ENCODE measurements at regions not wholly inside any gene's neighbourhood (a gene's known extent, or its start where the extent isn't known, plus 50 kb on each side); places are given as distances from the start of the nearest gene placed in this dataset.
"Not testable (repeated sequence)": the region's sequence is repeated elsewhere in the genome, so short reads cannot be mapped to it uniquely, and the experiment has no call there.

DNA sequence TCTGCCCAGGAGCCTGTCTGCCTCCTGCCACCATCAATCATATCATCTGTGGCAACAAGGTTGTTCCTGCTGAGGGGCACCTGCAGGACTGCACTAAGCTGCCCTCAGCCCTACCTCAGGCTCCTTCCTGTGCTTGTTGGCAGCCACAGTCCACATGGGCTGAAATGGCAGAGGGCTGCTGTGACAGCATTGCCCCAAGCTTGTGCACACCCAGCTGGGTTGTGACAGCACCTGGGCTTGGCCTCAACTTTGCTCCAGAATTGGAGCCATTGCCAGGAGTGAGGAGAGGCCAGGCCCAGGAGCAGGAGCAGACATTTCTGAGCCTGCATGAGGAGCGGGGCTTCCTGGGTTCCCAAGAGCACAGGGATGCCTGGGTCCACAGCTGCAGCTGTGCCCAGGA is 340.9 kb upstream of the CHRM2 start:
- DNase-seq, result no peak

DNA sequence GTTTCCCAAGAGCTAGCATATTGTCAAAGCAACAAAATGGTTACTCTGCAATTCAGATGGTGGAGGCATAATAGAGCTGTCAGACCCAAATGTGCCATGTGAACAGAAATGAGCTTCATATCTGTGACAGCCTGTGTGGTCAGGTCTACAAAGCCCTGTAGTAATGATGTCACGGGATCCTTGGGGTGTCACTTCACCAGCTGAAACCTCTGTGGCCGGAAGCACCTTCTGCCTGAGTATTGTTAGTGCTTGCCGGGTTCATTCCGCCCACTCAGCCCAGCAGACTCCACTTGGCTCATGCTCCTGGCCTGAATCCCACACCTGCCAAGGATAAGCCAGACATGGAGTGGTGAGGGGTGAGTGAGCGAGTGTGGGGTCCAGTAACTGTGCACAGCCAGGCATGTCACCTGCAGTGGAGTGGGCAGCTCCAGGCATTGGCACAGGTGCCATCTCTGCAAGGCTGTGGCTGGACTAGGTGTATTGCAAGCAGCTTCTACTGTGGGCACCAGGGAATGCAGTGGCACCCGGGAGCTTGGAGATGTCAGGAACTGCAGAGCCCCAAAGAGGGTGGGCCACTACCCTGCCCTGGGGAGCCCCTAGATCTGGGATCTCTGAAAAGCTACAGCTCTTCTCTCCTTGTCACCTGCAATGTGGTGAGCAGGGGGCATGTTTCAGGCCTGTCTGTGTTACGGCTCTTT is 341.9 kb upstream of the CHRM2 start:
- DNase-seq, result no peak

DNA sequence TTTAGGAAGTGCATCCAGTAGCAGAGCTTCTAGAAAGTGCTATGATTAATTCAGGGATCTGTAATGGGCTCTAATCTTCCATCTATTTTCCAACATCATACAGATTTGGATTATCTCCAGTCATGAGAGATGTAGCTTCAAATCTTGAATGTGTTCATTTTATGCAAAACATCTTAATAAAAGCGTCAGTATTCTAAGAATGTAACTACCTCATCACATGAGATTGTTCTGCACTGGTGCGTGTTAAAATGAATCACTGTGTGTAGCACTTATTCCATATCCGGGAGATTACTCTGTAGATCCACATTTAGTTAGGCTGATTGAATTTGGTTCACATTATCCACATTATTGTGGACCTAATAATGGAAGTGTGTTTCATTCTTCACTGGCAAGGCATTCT is 344.9 kb upstream of the CHRM2 start:
- no peak for DNase-seq

DNA sequence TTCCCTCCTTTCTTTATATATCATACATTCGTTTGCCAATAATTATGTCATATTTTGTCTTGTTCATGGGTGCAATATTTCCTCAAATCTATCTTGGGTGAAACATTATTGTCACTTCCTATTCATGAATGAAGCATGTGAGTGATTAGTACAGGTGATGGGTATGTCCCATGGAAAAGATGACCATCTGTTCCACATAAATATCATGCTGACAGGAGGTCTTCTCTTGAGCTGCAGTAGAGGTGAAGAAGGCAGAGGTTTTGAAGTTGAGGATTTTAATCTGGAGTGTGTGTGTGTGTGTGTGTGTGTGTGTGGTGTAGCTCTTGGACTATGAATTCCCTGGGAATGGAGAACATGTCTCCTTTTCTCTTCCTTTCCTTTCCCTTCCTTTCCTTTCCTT is 350.5 kb upstream of the CHRM2 start:
- no peak for DNase-seq

DNA sequence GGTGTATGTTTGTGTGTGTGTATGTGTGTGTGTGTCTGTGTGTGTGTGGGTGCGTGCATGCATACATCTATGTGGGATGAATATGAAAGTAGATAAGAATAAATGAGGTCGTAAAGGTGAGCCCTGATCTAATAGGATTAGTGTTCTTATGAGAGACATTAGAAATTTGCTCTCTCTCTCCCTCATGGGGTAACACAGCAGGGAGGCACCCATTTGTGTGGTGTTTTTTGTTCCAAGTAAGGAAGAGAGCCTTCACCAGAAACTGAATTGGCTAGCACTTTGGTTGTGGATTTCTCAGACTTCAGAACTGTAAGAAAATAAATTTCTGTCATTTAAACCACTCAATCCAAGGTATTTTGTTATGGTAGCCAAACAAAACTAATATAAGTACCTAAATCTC is 353.7 kb upstream of the CHRM2 start:
- DNase-seq, result no peak

DNA sequence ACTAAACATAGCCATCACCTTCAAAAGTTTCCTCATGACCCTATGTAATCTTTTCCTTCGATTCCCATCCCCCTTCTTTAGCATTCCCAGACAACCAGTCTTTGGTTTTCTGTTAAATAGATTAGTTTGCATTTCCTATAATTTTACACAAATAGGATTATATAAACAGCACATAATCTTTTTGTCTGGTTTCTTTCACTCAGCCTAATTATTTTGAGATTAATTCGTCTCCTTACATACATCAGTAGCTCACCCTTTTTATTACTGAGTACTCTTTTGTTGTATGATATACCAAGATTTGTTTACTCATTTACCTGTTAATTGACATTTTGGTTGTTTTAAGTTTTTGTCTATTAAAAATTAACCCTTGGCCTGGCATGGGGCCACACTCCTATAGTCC is 354.7 kb upstream of the CHRM2 start:
- no peak for DNase-seq

DNA sequence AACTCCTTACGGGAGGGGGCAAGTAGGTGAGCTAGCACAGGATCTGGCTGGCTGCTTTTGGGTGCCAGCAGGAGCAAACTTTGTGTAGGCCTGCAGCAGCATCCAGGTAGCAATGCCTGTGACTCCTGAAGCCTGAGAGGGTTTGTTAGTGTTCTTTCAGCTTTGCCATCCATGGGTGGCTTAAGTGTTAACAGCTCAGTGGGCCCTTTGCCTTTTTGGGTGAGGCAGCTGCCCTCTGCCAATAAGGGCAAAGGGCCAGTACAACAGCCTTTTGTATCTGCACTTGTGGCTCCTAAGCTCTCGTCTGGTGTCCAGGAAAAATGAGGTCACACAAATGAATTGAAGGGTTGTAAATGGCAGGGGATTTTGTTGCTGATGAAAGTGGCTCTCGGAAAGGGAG is 359.0 kb upstream of the CHRM2 start:
- DNase-seq, result no peak

DNA sequence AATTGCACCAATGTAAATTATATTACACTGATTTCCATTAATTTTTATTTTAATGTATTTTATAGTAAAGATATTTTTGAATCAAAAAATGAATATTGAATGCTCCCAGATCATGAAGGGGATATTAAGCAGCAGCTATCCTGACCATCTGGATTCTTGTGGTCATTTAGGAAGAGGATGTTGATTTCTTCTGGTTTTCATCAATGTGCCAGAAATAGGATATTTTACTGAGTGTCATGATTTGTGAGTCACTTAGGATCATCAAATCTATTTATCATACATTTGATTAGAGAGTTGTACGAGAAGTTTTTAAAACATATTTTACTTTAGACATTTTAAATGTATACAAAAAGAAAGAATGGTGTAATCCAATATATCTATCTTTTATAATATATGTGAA is 366.3 kb upstream of the CHRM2 start:
- no peak for DNase-seq

DNA sequence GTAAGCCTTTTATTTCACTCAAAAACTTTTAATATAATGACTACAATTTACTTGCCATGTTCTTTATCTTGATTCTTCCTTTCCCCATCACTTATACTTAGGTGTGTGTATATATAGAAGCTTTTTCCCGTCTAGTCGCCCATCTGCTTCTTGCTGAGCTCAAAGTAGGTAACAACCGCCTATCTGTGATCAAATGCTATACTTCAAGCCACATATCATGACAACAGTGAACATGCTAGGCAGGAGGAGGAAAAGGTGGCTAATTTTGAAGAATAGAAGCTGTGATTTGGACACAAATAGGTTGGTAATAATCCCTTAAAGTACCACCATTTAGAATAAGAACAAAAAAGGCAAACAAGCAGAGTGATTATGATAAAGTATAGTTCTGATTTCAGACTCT is 367.3 kb upstream of the CHRM2 start:
- no peak for DNase-seq

DNA sequence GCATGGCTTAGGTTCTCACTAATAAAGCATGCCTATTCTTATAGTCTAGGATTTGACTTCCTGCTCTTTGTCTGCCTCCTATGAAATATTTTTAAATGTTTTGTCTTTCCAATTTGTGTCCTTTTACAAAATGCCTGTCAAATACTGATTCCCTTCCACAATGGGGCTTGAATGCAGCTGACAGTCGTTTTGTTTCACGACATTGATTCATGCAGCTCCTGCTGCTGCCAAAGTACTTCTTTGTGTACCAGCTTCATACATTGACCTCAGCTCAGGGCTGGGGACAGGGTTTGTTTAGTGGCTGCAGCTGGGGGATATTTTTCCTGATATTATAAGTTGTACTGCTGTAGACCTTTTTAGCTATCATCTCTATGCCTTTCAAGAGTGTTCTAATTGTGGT is 371.9 kb upstream of the CHRM2 start:
- no peak for DNase-seq

DNA sequence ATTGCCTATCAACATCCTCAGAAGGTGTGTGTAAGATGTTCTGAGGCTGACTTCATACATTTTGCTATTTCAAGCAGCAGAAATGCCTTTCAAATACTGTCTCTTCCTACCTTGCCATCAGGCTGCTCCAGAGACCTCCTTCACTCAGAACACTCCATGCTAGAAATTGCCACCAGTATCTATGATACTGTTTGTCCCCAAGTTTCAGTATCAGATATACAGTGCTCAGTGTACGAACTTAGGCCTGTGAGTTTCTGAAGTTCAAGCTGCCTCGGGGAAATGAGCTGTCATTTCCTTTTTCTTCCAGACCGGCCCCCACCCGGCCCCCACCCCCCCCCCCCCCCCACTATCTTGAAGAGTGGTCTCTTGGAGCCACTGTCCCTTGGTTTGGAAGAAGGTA is 373.4 kb upstream of the CHRM2 start:
- no peak for DNase-seq

DNA sequence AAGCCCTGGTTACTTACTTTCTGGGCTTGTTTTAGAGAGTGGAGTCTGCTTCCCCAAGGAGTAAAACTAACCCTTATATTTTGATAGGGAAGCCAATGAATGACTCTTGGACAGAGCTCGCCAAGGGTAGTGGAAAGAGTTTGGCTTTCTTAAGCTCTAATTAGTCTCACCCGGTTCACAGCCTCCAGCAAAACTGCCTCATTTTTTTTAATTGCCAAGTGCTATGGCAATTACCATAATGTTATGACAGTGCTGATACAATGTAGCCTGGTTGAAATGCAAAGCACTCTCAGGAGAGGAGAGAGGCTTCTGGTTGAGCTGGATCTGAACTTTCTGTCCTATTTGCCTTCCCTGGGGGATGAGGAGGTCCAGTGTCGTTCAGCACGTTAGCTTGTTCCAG is 376.1 kb upstream of the CHRM2 start:
- no peak for DNase-seq

DNA sequence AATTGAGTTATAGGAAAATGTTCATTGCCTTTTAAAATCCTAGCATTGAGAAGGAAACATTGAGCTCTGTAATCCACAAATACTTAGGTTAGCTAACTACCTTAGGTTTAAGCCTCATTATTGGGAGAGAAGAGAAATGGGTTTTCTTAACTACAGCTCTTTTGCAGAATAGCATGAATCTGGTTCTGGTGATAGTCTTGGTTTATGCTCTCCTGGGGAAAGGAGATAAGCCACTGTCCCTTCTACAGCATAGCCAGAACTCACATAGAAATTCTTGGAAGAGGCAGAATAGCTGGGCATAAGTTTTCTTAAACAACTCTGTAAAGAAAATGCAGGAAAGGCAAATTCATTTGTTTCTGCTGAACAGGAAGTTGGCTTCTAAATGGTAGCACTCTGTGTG is 378.6 kb upstream of the CHRM2 start:
- no peak for DNase-seq

DNA sequence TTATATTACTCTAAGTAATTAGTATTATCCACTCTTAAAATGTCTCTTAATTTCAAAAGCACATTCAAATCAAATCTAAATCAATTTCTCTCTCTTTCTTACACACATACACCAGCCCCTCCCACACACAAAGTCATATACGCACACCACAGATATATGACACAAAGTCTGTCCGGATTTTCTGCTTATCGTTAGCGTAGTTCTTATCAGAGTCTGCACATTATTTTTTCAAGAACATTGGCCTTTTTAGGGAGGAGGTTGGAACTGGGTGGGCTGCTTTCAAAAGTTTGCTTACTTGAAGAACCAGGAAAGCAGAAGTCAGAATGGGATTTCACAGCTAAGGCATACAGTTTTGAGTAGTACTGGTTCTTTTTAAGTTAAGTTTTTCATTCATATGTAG is 387.6 kb upstream of the CHRM2 start:
- no peak for DNase-seq

DNA sequence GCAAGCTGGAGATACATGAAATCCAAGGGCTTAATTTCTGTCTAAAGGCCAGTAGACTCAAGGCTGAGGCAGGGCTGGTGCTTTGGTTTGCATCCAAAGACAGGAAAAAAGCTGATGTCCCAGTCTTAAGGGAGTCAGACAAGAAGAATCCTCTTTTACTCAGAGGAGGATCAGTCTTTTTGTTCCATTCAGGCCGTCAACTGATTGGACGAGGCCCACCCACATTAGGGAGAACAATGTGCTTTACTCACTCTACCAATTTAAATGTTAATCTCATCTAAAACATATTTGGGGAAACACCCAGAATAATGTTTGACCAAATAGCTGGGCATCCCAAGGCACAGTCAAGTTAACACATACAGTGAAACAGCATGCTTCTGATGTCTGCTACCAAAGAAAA is 388.5 kb upstream of the CHRM2 start:
- DNase-seq, result no peak

DNA sequence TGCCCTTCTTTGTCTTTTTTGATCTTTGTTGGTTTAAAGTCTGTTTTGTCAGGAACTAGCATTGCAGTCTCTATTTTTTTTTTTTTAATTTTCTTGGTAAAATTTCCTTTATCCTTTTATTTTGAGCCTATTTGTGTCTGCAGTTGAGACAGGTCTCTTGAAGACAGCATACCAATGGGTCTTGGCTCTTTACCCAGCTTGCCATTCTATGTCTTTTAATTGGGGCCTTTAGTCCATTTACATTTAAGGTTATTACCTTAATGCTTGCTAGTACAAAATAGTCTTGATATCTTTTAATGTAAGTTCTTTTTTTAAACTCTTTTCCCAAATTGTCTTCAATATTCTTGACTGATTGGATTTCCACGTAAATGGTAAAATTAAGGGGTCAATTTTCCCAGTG is 398.3 kb upstream of the CHRM2 start:
- no peak for DNase-seq

DNA sequence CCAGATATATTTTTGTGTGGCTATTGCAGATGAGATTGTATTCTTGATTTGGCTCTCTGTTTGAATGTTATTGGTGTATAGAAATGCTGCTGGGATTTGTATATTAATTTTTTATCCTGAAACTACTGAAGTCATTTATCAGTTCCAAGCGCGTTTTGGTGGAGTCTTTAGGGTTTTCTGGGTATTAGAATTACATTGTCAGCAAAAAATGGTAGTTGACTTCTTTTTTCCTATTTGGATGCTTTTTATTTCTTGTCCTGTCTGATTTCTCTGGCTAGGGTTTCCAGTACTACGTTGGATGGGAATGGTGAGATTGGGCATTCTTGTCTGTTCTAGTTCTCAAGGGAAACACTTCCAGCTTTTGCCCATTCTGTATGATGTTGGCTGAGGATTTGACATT is 415.5 kb upstream of the CHRM2 start:
- no peak for DNase-seq

DNA sequence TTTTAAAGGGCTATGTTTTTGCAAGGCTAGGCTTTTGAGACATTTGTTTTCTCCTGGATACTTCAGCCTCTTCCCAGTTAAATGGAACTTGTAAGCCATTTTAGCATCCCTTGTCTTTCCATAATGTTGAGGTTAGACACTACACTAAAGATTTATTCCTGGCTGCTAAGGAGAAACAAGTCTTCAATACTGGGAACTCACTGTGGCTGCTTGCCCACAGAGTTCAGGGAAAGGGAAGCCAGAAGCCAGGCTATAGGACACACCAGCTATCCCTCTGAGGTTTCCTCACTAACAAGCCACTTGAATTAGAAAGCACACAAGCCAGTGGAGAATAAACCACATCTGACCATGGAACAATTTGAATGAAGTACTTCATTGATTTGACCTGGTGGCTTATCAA is 421.7 kb upstream of the CHRM2 start:
- no peak for DNase-seq

DNA sequence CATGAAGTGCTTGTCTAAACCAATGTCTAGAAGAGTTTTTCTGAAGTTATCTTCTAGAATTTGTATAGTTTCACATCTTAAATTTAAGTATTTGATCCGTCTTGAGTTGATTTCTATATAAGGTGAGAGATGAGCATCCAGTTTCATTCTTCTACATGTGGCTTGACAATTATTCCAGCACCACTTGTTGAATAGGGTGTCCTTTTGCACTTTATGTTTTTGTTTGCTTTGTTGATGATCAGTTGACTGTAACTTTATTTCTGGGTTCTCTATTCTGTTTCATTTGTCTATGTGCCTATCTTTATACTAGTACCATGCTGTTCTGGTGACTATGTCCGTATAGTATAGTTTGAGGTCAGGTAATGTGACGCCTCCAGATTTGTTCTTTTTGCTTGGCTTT is 426.6 kb upstream of the CHRM2 start:
- no peak for DNase-seq

DNA sequence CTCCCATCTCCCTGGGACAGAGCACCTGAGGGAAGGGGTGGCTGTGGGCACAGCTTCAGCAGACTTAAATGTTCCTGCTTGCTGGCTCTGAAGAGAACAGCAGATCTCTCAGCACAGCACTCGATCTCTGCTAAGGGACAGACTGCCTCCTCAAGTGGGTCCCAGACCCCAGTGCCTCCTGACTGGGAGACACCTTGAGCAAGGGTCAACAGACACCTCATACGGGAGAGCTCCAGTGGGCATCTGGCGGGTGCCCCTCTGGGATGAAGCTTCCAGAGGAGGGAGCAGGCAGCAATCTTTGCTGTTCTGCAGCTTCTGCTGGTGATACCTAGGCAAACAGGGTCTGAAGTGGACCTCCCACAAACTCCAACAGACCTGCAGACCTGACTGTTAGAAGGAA is 436.7 kb upstream of the CHRM2 start:
- DNase-seq, result not testable (repeated sequence)

DNA sequence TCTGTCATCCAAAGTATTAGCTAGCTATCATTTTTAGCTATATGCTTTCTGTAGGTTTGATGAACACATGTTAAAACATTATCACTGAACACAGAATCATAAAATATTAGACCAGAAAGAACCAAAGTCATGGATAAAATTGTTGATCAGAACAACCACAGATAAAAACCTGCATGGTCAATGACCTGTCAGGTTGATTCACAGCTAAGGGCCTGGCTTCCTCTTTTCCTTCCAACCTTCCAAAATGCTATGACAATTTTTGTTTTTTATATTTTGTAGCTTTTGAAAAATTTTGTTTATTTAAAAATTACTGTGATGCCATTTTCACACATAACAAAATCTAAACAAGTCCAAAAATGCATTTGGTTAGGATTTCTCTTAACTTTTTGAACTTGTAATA is 444.4 kb upstream of the CHRM2 start:
- DNase-seq, result no peak

DNA sequence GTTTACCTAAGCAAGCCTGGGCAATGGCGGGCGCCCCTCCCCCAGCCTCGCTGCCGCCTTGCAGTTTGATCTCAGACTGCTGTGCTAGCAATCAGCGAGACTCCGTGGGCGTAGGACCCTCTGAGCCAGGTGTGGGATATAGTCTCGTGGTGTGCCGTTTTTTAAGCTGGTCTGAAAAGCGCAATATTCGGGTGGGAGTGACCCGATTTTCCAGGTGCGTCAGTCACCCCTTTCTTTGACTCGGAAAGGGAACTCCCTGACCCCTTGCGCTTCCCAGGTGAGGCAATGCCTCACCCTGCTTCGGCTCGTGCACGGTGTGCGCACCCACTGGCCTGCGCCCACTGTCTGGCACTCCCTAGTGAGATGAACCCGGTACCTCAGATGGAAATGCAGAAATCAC is 442.6 kb upstream of the MTPN start:
- DNase-seq, result not testable (repeated sequence)

DNA sequence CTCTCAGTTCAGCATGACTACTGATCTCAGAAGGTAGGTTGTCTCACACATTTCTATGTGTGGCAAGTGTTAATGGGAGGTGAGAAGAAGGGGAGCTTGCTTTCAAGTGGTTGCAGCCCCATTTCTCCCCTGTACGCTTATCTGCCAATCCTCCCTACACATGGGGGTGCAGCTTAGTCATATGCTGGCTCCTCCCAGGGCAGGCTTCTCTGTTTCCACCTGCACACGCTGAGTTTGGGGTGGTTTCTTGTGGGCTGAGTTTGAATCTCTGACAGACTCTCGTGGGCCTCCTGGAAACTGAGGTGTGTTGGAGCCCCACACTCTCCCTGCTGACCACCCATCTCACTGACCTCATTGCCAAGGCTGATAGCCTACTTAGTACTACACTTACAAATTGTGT is 435.8 kb upstream of the MTPN start:
- DNase-seq, result no peak

DNA sequence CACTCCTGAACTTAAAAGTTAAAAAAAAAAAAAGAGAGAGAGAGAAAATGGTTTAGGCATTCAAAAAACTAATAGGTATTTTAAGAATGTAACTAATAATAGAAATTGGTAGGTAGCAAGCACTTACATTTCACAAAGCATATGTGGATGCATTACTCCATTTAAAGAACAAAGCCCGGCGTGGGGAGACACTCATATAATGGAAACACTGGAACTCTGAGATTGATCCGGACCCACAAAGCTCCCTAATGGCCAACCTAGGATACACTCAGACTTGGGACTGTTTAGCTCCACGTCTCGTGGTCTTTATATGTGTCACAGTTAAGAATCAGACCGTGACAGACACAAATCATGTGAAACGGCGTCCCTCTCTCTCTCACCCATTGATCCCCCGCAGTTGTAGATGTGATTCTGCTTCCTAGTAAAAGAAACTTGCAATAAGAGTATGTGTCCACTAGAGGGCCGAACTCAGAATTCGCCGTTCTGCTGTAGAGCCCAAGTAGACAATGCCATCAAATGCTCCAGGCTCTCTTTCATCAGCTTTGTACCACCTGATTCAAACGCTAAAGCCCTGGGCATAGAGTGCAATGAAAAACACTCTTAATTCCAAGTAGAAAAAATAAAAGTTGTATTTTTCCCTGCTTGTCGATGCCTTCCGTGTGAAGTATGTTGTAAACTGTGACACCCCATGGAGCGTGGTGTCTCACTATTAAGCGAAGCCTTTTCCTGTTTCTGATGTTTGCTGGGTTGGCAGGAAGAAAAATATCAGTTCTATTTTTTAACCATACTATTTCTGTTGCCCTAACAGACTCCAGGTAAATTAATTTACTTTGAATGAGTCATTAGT is 429.0 kb upstream of the MTPN start:
- peak; percentile 62 for DNase-seq

DNA sequence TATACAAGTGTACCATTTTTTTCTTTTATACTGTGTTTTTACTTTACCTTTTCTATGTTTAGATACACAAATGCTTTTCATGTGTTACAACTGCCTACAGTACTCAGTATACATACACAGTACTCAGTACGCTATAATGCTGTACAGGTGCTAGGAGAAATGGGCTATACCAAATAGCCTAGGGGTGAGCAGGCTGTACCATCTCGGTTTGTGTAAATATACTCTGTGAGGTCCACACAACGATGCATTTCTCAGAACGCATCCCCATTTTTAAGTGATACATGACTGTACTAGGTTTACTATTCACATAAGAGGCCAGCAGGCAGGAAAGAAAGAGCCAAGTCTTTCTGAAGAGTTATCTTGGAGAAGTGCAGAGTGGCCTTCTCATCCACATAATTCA is 426.4 kb upstream of the MTPN start:
- no peak for DNase-seq

Measured in NCI-H2227 treated with DMSO at 0.1 percent for 48 hours (cell line).